GM19240 (cell line): ENCODE measurements at regions not wholly inside any gene's neighbourhood (a gene's known extent, or its start where the extent isn't known, plus 50 kb on each side); places are given as distances from the start of the nearest gene placed in this dataset.

Experiments
- DNase-seq: peaks from one replicate; pipeline ENCODE4 v3.0.0; 2011; ENCODE audit warnings: low spot score; ENCODE audit not compliant: insufficient read length

DNA sequence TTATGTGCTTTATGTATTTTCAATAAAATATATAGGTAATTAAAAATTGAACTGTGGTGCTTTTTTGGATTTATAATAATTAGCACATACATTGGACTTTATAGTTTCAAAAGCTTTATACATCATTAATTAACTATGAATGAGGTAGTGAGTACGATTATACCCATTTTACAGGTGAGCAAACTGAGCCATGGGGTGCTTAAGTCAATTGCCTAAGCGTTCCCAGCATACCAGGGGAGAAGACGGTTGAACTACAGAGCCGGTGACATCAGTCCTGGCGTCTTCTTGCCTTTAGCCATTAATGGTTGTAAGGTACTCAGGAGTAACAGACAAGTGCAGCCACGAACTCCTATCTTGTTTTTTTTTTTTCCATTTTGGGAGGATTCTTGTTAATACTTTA is 172.8 kb downstream of the GATA3 start:
- DNase-seq = no peak

DNA sequence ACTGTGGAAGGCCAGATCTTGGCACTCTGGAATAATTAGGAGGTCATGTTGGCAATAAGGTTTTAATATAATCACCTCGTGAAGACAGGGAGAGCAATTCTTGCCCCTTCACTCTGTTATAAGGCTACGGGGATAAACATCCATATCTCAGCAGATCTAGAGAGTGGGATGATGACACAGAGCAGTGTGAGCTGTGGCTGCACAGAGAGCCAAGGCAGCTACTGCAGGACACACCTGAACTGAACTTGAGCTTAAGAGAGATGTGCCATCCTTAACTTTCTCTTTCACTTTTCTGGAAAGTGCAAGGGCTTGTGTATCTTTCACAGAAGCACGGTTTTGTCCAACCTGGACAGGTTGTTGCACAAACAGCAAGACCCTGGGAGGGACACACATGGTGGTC is 174.7 kb downstream of the GATA3 start:
- DNase-seq = no peak

DNA sequence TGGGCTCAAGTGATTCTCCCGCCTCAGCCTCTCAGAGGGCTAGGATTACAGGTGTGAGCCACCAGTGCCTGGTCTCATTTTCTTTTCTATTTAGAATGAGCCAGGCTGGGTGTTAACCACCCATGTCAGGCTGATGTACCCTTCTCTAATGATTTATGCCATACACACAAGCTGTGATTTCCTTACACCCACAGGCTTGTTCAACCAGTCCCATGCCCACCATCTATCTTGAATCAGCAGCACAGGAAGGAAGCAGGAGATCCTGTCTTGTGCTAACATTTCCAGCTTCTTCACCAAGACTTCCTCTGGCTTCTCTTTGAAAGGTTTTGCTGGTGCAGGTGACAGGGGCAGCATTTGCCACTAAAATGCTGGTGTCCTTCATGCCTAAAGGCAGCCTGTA is 176.4 kb downstream of the GATA3 start:
- DNase-seq = no peak

- no peak for DNase-seq
These were observed 178.6 kb downstream of the GATA3 start for GRCh38 chr10:8233049-8233448.

GRCh38 chr10:8233832-8234259 is 179.4 kb downstream of the GATA3 start:
- no peak for DNase-seq

DNA sequence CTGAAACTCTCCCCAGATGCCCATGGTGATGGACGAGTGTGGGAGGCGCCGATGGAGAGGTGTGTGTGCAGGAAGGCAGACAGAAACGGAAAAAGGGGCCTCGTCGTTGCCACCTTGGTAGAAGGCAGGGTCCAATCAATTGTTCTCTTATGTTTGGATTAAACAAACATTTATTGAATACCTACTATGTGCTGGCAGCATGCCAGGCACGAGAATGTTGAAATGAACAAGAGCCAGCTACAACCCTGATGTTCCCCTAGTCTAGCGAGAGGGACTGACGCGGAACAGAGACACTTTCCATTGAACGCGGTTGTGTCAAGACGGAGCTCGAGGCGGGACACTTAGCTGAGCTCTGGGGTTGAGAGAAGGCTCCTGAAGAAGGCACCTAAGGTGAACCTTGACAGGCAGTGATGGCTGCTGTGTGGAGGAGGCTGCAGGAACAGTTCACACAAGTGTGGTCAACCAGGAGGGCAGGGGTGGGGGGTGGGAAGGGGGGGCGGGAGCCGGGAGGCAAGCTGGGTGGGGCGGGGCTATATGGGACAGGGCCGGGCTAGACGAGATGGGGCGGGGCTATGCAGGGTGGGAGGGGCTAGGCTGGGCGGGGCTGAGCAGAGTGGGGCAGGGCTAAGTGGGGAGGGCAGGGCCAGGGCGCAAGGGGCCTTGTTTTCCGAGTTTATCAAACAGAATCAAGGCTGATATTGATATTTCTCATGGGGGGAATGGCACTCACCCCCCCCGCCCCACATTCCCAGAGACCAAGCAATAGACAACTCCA is 181.0 kb downstream of the GATA3 start:
- no peak for DNase-seq

DNA sequence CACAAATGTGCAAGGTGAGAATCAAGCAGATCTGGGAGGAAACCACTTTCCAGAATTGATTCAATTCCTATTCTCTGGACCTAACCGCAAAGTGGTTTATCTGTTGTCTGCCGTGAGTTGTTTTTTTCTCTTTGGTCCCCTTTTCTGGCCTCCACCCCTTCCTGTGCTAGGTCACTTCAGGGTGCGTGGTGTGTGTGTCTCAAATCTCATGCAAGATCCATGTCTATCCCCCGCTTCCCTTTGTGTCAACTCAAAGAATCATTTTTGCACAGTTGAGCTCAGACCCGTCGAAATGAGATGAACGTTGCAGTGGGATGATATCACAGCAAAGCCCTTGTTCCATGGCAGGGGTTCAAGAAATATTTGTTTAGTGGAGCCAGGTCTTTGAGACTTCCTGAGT is 184.5 kb downstream of the GATA3 start:
- no peak for DNase-seq

- DNase-seq = no peak
These were observed 186.4 kb downstream of the GATA3 start for GRCh38 chr10:8240861-8241260.

- no peak for DNase-seq
These were observed 187.9 kb downstream of the GATA3 start for GRCh38 chr10:8242295-8242872.

- DNase-seq = no peak
These were observed 190.8 kb downstream of the GATA3 start for GRCh38 chr10:8245131-8245813.

DNA sequence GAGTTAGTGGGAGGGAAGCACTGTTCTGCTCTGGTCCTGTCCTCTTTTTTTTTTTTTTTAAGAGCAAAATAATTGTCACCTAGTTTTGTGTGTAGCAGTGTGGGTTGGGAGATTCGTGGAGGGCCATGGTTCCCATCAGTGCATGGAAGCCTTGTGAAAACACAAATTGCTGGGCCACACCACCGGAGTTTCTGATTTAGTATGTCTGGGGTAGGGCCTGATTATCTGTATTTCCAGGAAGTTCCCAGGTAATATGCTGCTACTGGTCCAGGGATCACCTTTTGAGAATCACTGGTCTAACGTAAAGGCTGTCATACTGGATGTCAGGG is 191.3 kb downstream of the GATA3 start:
- no peak for DNase-seq

DNA sequence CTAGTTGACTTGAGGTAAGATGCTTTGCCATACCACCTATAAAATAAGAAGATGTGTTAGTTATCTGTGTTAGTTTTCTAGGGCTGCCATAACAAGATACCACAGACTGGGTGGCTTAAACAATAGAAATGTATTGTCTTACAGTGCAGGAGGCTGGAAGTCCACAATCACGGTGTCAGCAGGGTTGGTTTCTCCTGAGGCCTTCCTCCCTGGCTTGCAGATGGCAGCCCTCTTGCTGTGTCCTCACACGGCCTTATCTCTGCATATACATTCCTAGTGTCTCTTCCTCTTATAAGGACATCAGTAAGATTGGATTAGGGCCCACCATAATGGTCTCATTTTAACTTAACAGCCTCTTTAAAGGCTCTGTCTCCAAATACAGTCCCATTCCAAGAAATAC is 192.1 kb downstream of the GATA3 start:
- no peak for DNase-seq

- DNase-seq = no peak
These were observed 192.7 kb downstream of the GATA3 start for GRCh38 chr10:8247191-8247590.

GRCh38 chr10:8248868-8249267 is 194.4 kb downstream of the GATA3 start:
- DNase-seq = no peak

- no peak for DNase-seq
These were observed 199.9 kb downstream of the GATA3 start for GRCh38 chr10:8254350-8254749.

DNA sequence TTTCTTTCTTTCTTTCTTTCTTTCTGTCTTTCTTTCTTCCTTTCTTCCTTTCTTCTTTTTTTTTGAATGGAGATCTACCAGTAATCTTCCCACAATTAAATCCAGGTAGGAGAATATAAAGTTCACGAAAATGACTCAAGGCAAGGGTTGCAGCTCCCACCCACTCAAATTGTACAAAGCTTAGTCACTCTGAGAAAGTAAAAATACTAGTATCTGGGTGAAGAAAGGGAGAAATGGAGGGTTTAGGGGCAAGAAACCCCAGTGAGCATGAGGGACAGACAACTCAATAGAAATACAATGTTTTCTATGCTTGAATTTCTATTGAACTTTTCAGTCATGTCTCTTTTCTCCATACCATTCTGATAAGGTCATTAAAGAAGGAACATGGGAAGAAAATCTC is 200.8 kb downstream of the GATA3 start:
- DNase-seq = no peak

DNA sequence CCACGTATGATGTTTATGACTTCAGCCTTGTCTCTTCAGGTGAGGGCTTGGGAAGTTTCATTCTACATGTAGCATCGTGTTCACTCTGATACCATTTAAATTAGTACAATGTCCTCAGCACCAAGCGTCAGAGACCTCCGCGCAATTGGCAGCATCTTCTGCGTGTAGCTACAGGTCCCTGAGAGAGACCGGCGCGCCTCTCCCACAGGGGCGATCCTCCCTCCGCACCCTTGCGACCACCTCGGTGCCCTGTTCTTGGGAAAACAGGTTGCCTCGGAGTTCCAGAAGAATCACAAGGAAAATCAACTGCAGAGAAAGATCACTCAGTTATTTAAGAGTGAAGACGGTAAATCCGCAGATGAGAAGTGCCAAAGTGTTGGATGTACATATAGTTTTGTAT is 206.2 kb downstream of the GATA3 start:
- no peak for DNase-seq

DNA sequence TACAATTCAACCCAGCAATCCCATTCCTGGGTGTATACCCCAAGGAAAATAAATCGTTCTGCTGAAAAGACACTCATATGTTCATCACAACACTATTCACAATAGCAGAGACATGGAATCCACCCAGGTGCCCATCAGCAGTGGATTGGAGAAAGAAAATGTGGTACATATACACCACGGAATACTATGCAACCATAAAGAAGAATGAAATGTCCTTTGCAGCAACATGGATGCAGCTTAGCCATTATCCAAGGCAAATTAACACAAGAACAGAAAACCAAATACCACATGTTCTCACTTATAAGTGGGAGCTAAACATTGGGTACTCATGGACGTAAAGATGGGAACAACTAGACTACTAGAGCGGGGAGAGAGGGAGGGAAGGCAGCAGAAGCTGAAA is 207.8 kb downstream of the GATA3 start:
- no peak for DNase-seq

DNA sequence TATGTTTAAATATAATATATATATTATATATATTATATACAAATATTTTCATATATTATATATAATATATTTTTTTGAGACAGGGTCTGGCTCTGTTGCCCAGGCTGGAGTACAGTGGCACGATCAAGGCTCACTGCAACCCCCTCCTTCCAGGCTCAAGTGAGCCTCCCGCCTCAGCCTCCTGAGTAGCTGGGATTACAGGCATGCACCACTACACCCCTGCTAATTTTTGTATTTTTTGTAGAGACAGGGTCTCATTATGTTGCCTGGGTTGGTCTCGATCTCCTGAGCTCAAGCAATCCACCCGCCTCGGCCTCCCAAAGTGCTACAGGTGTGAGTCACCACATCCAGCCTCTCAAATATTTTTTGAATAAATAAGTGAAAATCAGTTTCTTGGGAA is 215.5 kb downstream of the GATA3 start:
- DNase-seq = no peak

DNA sequence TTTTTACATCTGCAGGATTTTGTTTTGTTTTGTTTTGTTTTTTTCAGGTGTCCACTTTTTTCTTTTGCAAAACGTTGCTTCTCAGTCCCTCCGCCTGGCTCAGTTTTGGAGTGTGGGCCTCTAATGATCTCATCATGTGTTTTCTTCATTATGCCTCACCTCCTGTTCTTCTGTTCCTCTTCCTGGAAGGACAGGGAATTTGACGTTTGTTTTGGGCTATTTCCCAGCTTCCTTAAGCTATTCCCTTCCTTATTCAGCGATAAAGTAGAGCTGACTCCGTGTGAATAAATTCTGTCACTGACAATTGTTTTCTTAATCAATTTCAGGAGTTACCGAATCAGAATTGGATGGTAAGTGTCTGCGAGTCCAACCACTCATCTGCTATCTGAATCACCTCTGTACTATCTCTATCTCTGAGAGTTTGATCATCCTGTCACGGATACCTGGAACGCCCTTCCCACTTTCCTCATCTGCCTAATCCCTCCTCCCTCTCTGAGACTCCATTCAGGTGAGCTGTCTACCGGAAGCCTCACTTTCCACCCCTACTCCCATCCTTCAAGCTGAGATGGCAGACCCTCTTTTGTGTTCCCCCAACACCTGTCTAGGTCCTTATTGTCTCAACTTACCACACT is 218.4 kb downstream of the GATA3 start:
- no peak for DNase-seq

GRCh38 chr10:8273749-8274148 is 219.3 kb downstream of the GATA3 start:
- DNase-seq = no peak

GRCh38 chr10:8275911-8276310 is 221.4 kb downstream of the GATA3 start:
- no peak for DNase-seq
